Neural cell (in vitro differentiated cells): ENCODE measurements at regions not wholly inside any gene's neighbourhood (a gene's known extent, or its start where the extent isn't known, plus 50 kb on each side); places are given as distances from the start of the nearest gene placed in this dataset.

ENCODE experiments used
- CTCF ChIP-seq: fragments of 450-650 bp; IDR thresholded peaks from 2 replicates; pipeline ENCODE4 v1.5.1; 2014; ENCODE audit warnings: antibody characterized with exemption, mild to moderate bottlenecking, moderate library complexity; ENCODE audit not compliant: poor library complexity, severe bottlenecking
- EP300 ChIP-seq: fragments of 450-650 bp; conservative IDR thresholded peaks from 2 replicates; pipeline ENCODE4 v1.6.1; 2014; ENCODE audit warnings: antibody characterized with exemption, mild to moderate bottlenecking, moderate library complexity; ENCODE audit not compliant: poor library complexity, severe bottlenecking
- RAD21 ChIP-seq: fragments of 450-650 bp; conservative IDR thresholded peaks from 2 replicates; pipeline ENCODE4 v1.6.1; 2014; ENCODE audit warnings: antibody characterized with exemption, mild to moderate bottlenecking, moderate library complexity
- TAF1 ChIP-seq: IDR thresholded peaks from 2 replicates; pipeline ENCODE4 v1.6.1; 2012; ENCODE audit warnings: low read depth

GRCh38 chr1:181251001-181251712, 162.7 kb downstream of the IER5 start:
- TF ChIP-seq CTCF (no peak), RAD21 (no peak), EP300 (no peak), TAF1 (no peak)
